HEK293 (cell line): ENCODE measurements at regions not wholly inside any gene's neighbourhood (a gene's known extent, or its start where the extent isn't known, plus 50 kb on each side); places are given as distances from the start of the nearest gene placed in this dataset.

Source experiments
- CTCF ChIA-PET: fragments of 350-600 bp; formaldehyde crosslinking; extraction: SDS; loops from one replicate; lab custom pipeline; 2021; ENCODE audit warnings: antibody characterized with exemption; lab: Yijun Ruan, JAX
- POLR2A ChIA-PET: fragments of 300-600 bp; formaldehyde crosslinking; extraction: SDS; loops from one replicate; lab custom pipeline; 2020; ENCODE audit warnings: antibody characterized with exemption, inconsistent platforms; lab: Yijun Ruan, JAX
- H3K27ac ChIP-seq: fragments of 200-500 bp; sonication (Bioruptor generic); 2 replicates; pipeline ENCODE4 v1.5.1; 2014; ENCODE audit warnings: low read depth, low read length, control low read depth, inconsistent platforms; ENCODE audit errors: extremely low read depth
- H3K36me3 ChIP-seq, 2 experiments: fragments of 200-500 bp in 1 of 2; sonication (Bioruptor generic) in 1 of 2; 1 replicate in 1 of 2; 2 replicates in 1 of 2; pipeline ENCODE4 v1.5.1; 2014 to 2017; ENCODE audit warnings: inconsistent platforms in 2 of 2, low read length in 2 of 2; ENCODE audit not compliant: control insufficient read depth in 2 of 2, insufficient read depth in 1 of 2
- H3K4me1 ChIP-seq: fragments of 200-500 bp; sonication (Bioruptor generic); 2 replicates; pipeline ENCODE4 v1.5.1; 2014; ENCODE audit warnings: mild to moderate bottlenecking, low read length, inconsistent platforms; ENCODE audit not compliant: control insufficient read depth, insufficient read depth
- H3K4me3 ChIP-seq: 2 replicates; pipeline ENCODE4 v1.5.1; 2011; ENCODE audit warnings: low read depth, mild to moderate bottlenecking, control low read depth, low read length, moderate library complexity
- H3K9me3 ChIP-seq: fragments of 200-500 bp; sonication (Bioruptor generic); 2 replicates; pipeline ENCODE4 v1.5.1; 2014; ENCODE audit warnings: low read depth, low read length, inconsistent platforms; ENCODE audit not compliant: control insufficient read depth, insufficient read depth
- HOXD13 ChIP-seq: sonication (generic); formaldehyde crosslinking; IDR thresholded peaks from 2 replicates; pipeline ENCODE4 v1.8.0; 2022; ENCODE audit warnings: missing genetic modification reagents, borderline replicate concordance
- KLF1 ChIP-seq: fragments of 450-650 bp; formaldehyde crosslinking; IDR thresholded peaks from 2 replicates; pipeline ENCODE4 v1.5.1; 2016; ENCODE audit warnings: missing biosample characterization, missing genetic modification characterization
- KLF16 ChIP-seq: fragments of 450-650 bp; formaldehyde crosslinking; IDR thresholded peaks from 2 replicates; pipeline ENCODE4 v1.5.1; 2017; ENCODE audit warnings: missing biosample characterization, missing genetic modification characterization
- MZF1 ChIP-seq: fragments of 450-650 bp; formaldehyde crosslinking; IDR thresholded peaks from 2 replicates; pipeline ENCODE4 v1.5.1; 2017; ENCODE audit warnings: missing biosample characterization, missing genetic modification characterization, borderline replicate concordance
- OSR2 ChIP-seq: fragments of 450-650 bp; formaldehyde crosslinking; IDR thresholded peaks from 2 replicates; pipeline ENCODE4 v1.5.1; 2016; ENCODE audit warnings: missing biosample characterization, missing genetic modification characterization
- OVOL3 ChIP-seq: fragments of 450-650 bp; formaldehyde crosslinking; IDR thresholded peaks from 2 replicates; pipeline ENCODE4 v1.5.1; 2016; ENCODE audit warnings: missing biosample characterization, missing genetic modification characterization
- PRDM1 ChIP-seq: fragments of 450-650 bp; formaldehyde crosslinking; IDR thresholded peaks from 2 replicates; pipeline ENCODE4; 2016; ENCODE audit warnings: missing biosample characterization, missing genetic modification characterization
- TRIM28 ChIP-seq: IDR thresholded peaks from 2 replicates; pipeline ENCODE4 v1.6.1; 2011; ENCODE audit warnings: low read length, control low read depth, borderline replicate concordance
- TSHZ1 ChIP-seq: fragments of 450-650 bp; formaldehyde crosslinking; IDR thresholded peaks from 2 replicates; pipeline ENCODE4 v1.5.1; 2016; ENCODE audit warnings: missing biosample characterization, missing genetic modification characterization, borderline replicate concordance
- ZBTB17 ChIP-seq: fragments of 450-650 bp; formaldehyde crosslinking; IDR thresholded peaks from 2 replicates; pipeline ENCODE4 v1.5.1; 2016; ENCODE audit warnings: missing biosample characterization, missing genetic modification characterization
- ZBTB7A ChIP-seq: fragments of 450-650 bp; formaldehyde crosslinking; IDR thresholded peaks from 2 replicates; pipeline ENCODE4 v1.5.1; 2016; ENCODE audit warnings: low read depth, missing biosample characterization, missing genetic modification characterization
- ZFHX2 ChIP-seq: fragments of 450-650 bp; formaldehyde crosslinking; conservative IDR thresholded peaks from 2 replicates; pipeline ENCODE4 v1.5.1; 2016; ENCODE audit warnings: missing biosample characterization, missing genetic modification characterization
- ZNF10 ChIP-seq: fragments of 450-650 bp; formaldehyde crosslinking; IDR thresholded peaks from 2 replicates; pipeline ENCODE4 v1.5.1; 2017; ENCODE audit warnings: missing biosample characterization, missing genetic modification characterization
- ZNF146 ChIP-seq: fragments of 450-650 bp; formaldehyde crosslinking; IDR thresholded peaks from 2 replicates; pipeline ENCODE4 v1.5.1; 2016; ENCODE audit warnings: missing biosample characterization, missing genetic modification characterization
- ZNF391 ChIP-seq: fragments of 450-650 bp; formaldehyde crosslinking; IDR thresholded peaks from 2 replicates; pipeline ENCODE4 v1.5.1; 2016; ENCODE audit warnings: low read depth, missing biosample characterization, missing genetic modification characterization, borderline replicate concordance
- ZNF398 ChIP-seq: fragments of 450-650 bp; formaldehyde crosslinking; IDR thresholded peaks from 2 replicates; pipeline ENCODE4 v1.5.1; 2017; ENCODE audit warnings: missing biosample characterization, missing genetic modification characterization
- ZNF48 ChIP-seq: fragments of 450-650 bp; formaldehyde crosslinking; IDR thresholded peaks from 2 replicates; pipeline ENCODE4 v1.5.1; 2016; ENCODE audit warnings: missing biosample characterization, missing genetic modification characterization
- ZNF660 ChIP-seq: fragments of 450-650 bp; IDR thresholded peaks from 2 replicates; pipeline ENCODE4 v1.5.1; 2018; ENCODE audit warnings: missing biosample characterization, mild to moderate bottlenecking, missing genetic modification characterization
- ZNF664 ChIP-seq: fragments of 450-650 bp; formaldehyde crosslinking; IDR thresholded peaks from 2 replicates; pipeline ENCODE4 v1.5.1; 2016; ENCODE audit warnings: missing biosample characterization, missing genetic modification characterization
- ZNF707 ChIP-seq: fragments of 450-650 bp; formaldehyde crosslinking; IDR thresholded peaks from 2 replicates; pipeline ENCODE4 v1.5.1; 2016; ENCODE audit warnings: missing biosample characterization, missing genetic modification characterization
- ZNF76 ChIP-seq: fragments of 450-650 bp; formaldehyde crosslinking; IDR thresholded peaks from 2 replicates; pipeline ENCODE4; 2016; ENCODE audit warnings: low read depth, missing biosample characterization, missing genetic modification characterization, borderline replicate concordance
- ZNF791 ChIP-seq: fragments of 450-650 bp; formaldehyde crosslinking; IDR thresholded peaks from 2 replicates; pipeline ENCODE4 v1.5.1; 2016; ENCODE audit warnings: missing biosample characterization, missing genetic modification characterization
- ZNF830 ChIP-seq: fragments of 450-650 bp; IDR thresholded peaks from 2 replicates; pipeline ENCODE4 v1.5.0; 2018; ENCODE audit warnings: missing biosample characterization, missing genetic modification characterization, low read depth, mild to moderate bottlenecking, moderate library complexity
- ZSCAN30 ChIP-seq: fragments of 450-650 bp; IDR thresholded peaks from 2 replicates; pipeline ENCODE4 v1.5.1; 2018; ENCODE audit warnings: missing biosample characterization, mild to moderate bottlenecking, missing genetic modification characterization, moderate library complexity
- TF ChIP-seq, protein P1 (sequence below): fragments of 450-650 bp; formaldehyde crosslinking; IDR thresholded peaks from 2 replicates; pipeline ENCODE4 v1.5.1; 2017; ENCODE audit warnings: missing biosample characterization, missing genetic modification characterization

DNA sequence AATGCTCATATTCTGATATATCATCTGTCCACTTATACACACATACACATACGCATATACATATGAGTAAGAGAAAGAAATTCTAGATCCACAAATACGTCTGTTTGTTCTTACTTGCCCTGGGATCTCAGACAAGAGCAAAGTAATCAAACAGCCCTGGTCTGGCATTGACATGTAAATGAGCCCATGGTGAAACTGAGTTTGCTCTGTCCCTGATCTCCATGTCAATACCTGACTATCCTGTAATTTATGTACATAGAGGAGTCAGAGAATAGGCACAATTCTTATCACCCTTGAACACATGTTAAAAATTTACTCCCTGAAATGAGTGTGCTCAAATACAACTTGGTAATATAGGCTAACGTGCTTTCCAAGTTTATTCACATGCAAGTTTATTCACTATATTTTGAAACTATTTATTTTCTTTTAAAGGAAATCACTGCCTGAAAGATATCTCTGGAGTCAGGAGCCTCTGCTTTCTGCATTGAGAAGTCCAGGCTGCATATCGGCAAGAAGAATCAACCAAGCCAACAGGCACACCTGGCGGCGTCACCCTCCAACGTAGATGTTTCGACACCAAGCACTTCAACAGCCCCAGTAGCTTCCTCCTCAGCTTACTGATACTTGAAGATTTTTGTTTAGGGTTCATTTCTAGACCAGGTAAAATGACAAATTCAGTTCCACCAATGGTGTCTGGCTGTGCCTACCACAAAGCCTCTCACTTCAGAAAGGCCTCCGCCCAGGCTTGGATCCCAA is 100.6 kb downstream of the CMPK2 start:
- no peak for TF ChIP-seq TSHZ1 (tag by site-specific recombination)
- TF ChIP-seq HOXD13 (CRISPR knock-in tag), result no peak
- no peak for TF ChIP-seq ZNF660 (tag by site-specific recombination)
- no peak for TF ChIP-seq ZNF398 (tag by site-specific recombination)
- TF ChIP-seq ZNF830 (tag by site-specific recombination), result no peak
- no peak for TF ChIP-seq ZNF791
- Histone ChIP-seq H3K4me3 (no peak overlapping the region), H3K27ac (no peak overlapping the region), H3K36me3 (no peaks in the 10 kb centered on the region), H3K9me3 (no peaks in the 10 kb centered on the region), H3K4me1 (no peaks in the 10 kb centered on the region)
- ChIA-PET CTCF (interaction anchor here (0.6 kb wide), 1 partner anchor 206 kb away, joined by 3 read pairs; no protein-coding TSS in a partner anchor), POLR2A (no interaction called here)

- H3K9me3 ChIP-seq, result no peaks in the 10 kb centered on the region
- POLR2A ChIA-PET, result no interaction called here
- H3K36me3 ChIP-seq, result no peaks in the 10 kb centered on the region
- CTCF ChIA-PET, result interaction anchor here (0.7 kb wide), 1 partner anchor 37 kb away, joined by 3 read pairs; no protein-coding TSS in a partner anchor
- no peaks in the 10 kb centered on the region for H3K4me1 ChIP-seq
- no peak overlapping the region for H3K27ac ChIP-seq
- H3K4me3 ChIP-seq, result no peak overlapping the region
- TF ChIP-seq ZNF391 (tag by site-specific recombination) (no peak), PRDM1 (tag by site-specific recombination) (no peak), ZNF10 (no peak), ZSCAN30 (no peak), ZNF707 (tag by site-specific recombination) (no peak), OSR2 (tag by site-specific recombination) (no peak), MZF1 (tag by site-specific recombination) (no peak), OVOL3 (tag by site-specific recombination) (no peak)
- TF ChIP-seq, protein P1, sequence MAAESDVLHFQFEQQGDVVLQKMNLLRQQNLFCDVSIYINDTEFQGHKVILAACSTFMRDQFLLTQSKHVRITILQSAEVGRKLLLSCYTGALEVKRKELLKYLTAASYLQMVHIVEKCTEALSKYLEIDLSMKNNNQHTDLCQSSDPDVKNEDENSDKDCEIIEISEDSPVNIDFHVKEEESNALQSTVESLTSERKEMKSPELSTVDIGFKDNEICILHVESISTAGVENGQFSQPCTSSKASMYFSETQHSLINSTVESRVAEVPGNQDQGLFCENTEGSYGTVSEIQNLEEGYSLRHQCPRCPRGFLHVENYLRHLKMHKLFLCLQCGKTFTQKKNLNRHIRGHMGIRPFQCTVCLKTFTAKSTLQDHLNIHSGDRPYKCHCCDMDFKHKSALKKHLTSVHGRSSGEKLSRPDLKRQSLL (tag by site-specific recombination), result no peak
Observed at GRCh38 chr2:6769346-6769745, 96.4 kb downstream of the CMPK2 start.

GRCh38 chr2:6770006-6770405 is 95.7 kb downstream of the CMPK2 start:
- no peak overlapping the region for H3K27ac ChIP-seq
- H3K36me3 ChIP-seq, result no peaks in the 10 kb centered on the region
- POLR2A ChIA-PET, result no interaction called here
- H3K4me1 ChIP-seq, result no peaks in the 10 kb centered on the region
- no peak overlapping the region for H3K4me3 ChIP-seq
- CTCF ChIA-PET, result interaction anchor here (0.7 kb wide), 1 partner anchor 37 kb away, joined by 3 read pairs; no protein-coding TSS in a partner anchor
- no peaks in the 10 kb centered on the region for H3K9me3 ChIP-seq
- TF ChIP-seq ZNF146 (no peak), ZNF76 (tag by site-specific recombination) (no peak), ZBTB17 (tag by site-specific recombination) (no peak), ZNF664 (tag by site-specific recombination) (no peak), ZBTB7A (no peak), ZNF791 (no peak), ZFHX2 (tag by site-specific recombination) (no peak), KLF16 (tag by site-specific recombination) (no peak), ZNF48 (tag by site-specific recombination) (no peak), KLF1 (no peak), TRIM28 (no peak)
- TF ChIP-seq, protein P1 (tag by site-specific recombination), result no peak
